WTC11 (cell line): ENCODE measurements at regions not wholly inside any gene's neighbourhood (a gene's known extent, or its start where the extent isn't known, plus 50 kb on each side); places are given as distances from the start of the nearest gene placed in this dataset.
"Not testable (repeated sequence)": the region's sequence is repeated elsewhere in the genome, so short reads cannot be mapped to it uniquely, and the experiment has no call there.

Experiments used
- ATAC-seq: fragments of 200-7000 bp; cut with Tn5 transposase; 2 replicates; pipeline ENCODE4 v1.10.0; 2021; ENCODE audit warnings: mild to moderate bottlenecking, moderate library complexity
- CTCF ChIA-PET: fragments of 300-600 bp; sonication (Branson Sonifier 250); formaldehyde crosslinking; loops from one replicate; lab custom pipeline; 2021; ENCODE audit warnings: antibody characterized with exemption; lab: Charles Lee
- POLR2A ChIA-PET: fragments of 350-600 bp; sonication (Branson Sonifier 250); formaldehyde crosslinking; loops from one replicate; lab custom pipeline; 2021; ENCODE audit warnings: antibody characterized with exemption; lab: Charles Lee
- DNase-seq: peaks from one replicate; pipeline ENCODE4 v3.0.0; 2021; ENCODE audit warnings: low spot score
- H3K27ac Mint-ChIP-seq: 2 replicates; pipeline ENCODE4 v1.8.0; 2021; ENCODE audit warnings: mixed read lengths
- H3K27me3 Mint-ChIP-seq: 2 replicates; pipeline ENCODE4 v1.8.0; 2021; ENCODE audit warnings: low read depth, mild to moderate bottlenecking, moderate library complexity, mixed read lengths
- H3K36me3 Mint-ChIP-seq: 2 replicates; pipeline ENCODE4 v1.8.0; 2021; ENCODE audit warnings: mixed read lengths
- H3K4me1 Mint-ChIP-seq: 2 replicates; pipeline ENCODE4 v1.8.0; 2022; ENCODE audit warnings: mixed read lengths
- H3K4me3 Mint-ChIP-seq: 2 replicates; pipeline ENCODE4 v1.8.0; 2021; ENCODE audit warnings: mild to moderate bottlenecking, moderate library complexity, mixed read lengths
- H3K9me3 Mint-ChIP-seq: 2 replicates; pipeline ENCODE4 v1.8.0; 2021; ENCODE audit warnings: mixed read lengths
- ELF4 ChIP-seq: sonication (generic); formaldehyde crosslinking; IDR thresholded peaks from 2 replicates; pipeline ENCODE4 v1.8.1; 2022; ENCODE audit warnings: low read depth, mild to moderate bottlenecking, moderate library complexity, missing genetic modification reagents
- MXD4 ChIP-seq: fragments of 250-450 bp; sonication (Bioruptor Pico); IDR thresholded peaks from 2 replicates; pipeline ENCODE4 v1.8.0; 2021; ENCODE audit warnings: mild to moderate bottlenecking, moderate library complexity, borderline replicate concordance
- MYBL2 ChIP-seq: sonication (generic); formaldehyde crosslinking; IDR thresholded peaks from 2 replicates; pipeline ENCODE4 v1.8.1; 2023; ENCODE audit warnings: mild to moderate bottlenecking, moderate library complexity, missing genetic modification reagents
- NFATC4 ChIP-seq: fragments of 250-450 bp; sonication (Bioruptor Pico); IDR thresholded peaks from 2 replicates; pipeline ENCODE4 v1.9.0; 2021; ENCODE audit warnings: mild to moderate bottlenecking
- NR2C2 ChIP-seq: sonication (generic); formaldehyde crosslinking; IDR thresholded peaks from 2 replicates; pipeline ENCODE4 v1.8.0; 2022; ENCODE audit warnings: mild to moderate bottlenecking, missing genetic modification reagents
- PRRX2 ChIP-seq: fragments of 250-450 bp; sonication (Bioruptor Pico); IDR thresholded peaks from 2 replicates; pipeline ENCODE4 v1.8.0; 2021; ENCODE audit warnings: mild to moderate bottlenecking
- RORB ChIP-seq: fragments of 250-450 bp; sonication (Bioruptor Pico); IDR thresholded peaks from 2 replicates; pipeline ENCODE4 v1.9.0; 2021; ENCODE audit warnings: mild to moderate bottlenecking
- TP53 ChIP-seq: sonication (generic); formaldehyde crosslinking; IDR thresholded peaks from 2 replicates; pipeline ENCODE4 v1.8.1; 2023; ENCODE audit warnings: mild to moderate bottlenecking, missing genetic modification reagents
- ZNF219 ChIP-seq: sonication (generic); formaldehyde crosslinking; IDR thresholded peaks from 2 replicates; pipeline ENCODE4 v1.8.0; 2023; ENCODE audit warnings: missing genetic modification reagents, mild to moderate bottlenecking, borderline replicate concordance
- ZNF232 ChIP-seq: sonication (generic); formaldehyde crosslinking; IDR thresholded peaks from 2 replicates; pipeline ENCODE4 v1.8.0; 2022; ENCODE audit warnings: mild to moderate bottlenecking, missing genetic modification reagents
- ZNF396 ChIP-seq: fragments of 250-450 bp; sonication (Bioruptor Pico); IDR thresholded peaks from 2 replicates; pipeline ENCODE4 v1.8.0; 2021; ENCODE audit warnings: mild to moderate bottlenecking, moderate library complexity, borderline replicate concordance
- TF ChIP-seq, protein P1 (sequence below): sonication (generic); formaldehyde crosslinking; IDR thresholded peaks from 2 replicates; pipeline ENCODE4 v1.8.0; 2022; ENCODE audit warnings: mild to moderate bottlenecking, missing genetic modification reagents
- TF ChIP-seq, protein P2 (sequence below): sonication (generic); formaldehyde crosslinking; IDR thresholded peaks from 2 replicates; pipeline ENCODE4 v1.8.1; 2023; ENCODE audit warnings: mild to moderate bottlenecking, missing genetic modification reagents
- TF ChIP-seq, protein P3 (sequence below): sonication (generic); formaldehyde crosslinking; IDR thresholded peaks from 2 replicates; pipeline ENCODE4 v1.8.0; 2022; ENCODE audit warnings: mild to moderate bottlenecking, missing genetic modification reagents
- TF ChIP-seq, protein P4 (sequence below): sonication (generic); formaldehyde crosslinking; IDR thresholded peaks from 2 replicates; pipeline ENCODE4 v1.8.0; 2023; ENCODE audit warnings: missing genetic modification reagents
- TF ChIP-seq, protein P5 (sequence below): sonication (generic); formaldehyde crosslinking; IDR thresholded peaks from 2 replicates; pipeline ENCODE4 v1.8.1; 2022; ENCODE audit warnings: low read depth, mild to moderate bottlenecking, moderate library complexity, missing genetic modification reagents, borderline replicate concordance
- TF ChIP-seq, protein P6 (sequence below): sonication (generic); formaldehyde crosslinking; conservative IDR thresholded peaks from 2 replicates; pipeline ENCODE4 v1.8.1; 2022; ENCODE audit warnings: mild to moderate bottlenecking, missing genetic modification reagents

DNA sequence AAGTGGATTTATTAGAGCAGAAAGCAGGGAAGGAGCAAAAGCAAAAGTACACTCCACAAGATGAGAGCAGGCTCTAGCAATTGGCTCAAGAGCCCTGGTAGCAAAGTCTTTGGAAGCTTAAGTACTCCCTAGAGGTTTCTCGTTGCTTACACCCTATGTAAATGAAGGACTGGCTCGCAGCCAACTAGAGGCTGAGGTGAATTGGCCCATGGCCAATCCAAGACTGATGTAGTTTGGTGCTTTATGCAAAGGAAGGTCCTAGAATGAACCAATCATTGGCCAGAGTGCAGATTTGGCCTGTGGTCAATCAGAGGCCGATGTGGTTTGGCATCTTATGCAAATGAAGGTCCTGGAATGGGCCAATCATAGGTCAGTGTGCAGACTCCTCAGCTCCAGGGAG, 191.3 kb upstream of the ARID1B start:
- Mint-ChIP-seq H3K27me3 (no peaks in the 10 kb centered on the region), H3K9me3 (peaks cover 23% of the 10 kb centered on the region), H3K36me3 (no peaks in the 10 kb centered on the region), H3K27ac (no peak overlapping the region), H3K4me1 (peaks cover 18% of the 10 kb centered on the region; the same call in 1 of the 2 replicates), H3K4me3 (no peak overlapping the region)
- ATAC-seq (no peak), DNase-seq (no peak)
- ChIA-PET CTCF (no interaction called here), POLR2A (no interaction called here)
- TF ChIP-seq, protein P1, sequence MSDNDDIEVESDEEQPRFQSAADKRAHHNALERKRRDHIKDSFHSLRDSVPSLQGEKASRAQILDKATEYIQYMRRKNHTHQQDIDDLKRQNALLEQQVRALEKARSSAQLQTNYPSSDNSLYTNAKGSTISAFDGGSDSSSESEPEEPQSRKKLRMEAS (CRISPR knock-in tag), result no peak
- TF ChIP-seq RORB (CRISPR knock-in tag) (no peak), ZNF232 (CRISPR knock-in tag) (no peak), MYBL2 (no peak), PRRX2 (no peak), ZNF219 (CRISPR knock-in tag) (no peak), ELF4 (CRISPR knock-in tag) (no peak), ZNF396 (CRISPR knock-in tag) (no peak), MXD4 (CRISPR knock-in tag) (no peak), NR2C2 (no peak)
- TF ChIP-seq, protein P2, sequence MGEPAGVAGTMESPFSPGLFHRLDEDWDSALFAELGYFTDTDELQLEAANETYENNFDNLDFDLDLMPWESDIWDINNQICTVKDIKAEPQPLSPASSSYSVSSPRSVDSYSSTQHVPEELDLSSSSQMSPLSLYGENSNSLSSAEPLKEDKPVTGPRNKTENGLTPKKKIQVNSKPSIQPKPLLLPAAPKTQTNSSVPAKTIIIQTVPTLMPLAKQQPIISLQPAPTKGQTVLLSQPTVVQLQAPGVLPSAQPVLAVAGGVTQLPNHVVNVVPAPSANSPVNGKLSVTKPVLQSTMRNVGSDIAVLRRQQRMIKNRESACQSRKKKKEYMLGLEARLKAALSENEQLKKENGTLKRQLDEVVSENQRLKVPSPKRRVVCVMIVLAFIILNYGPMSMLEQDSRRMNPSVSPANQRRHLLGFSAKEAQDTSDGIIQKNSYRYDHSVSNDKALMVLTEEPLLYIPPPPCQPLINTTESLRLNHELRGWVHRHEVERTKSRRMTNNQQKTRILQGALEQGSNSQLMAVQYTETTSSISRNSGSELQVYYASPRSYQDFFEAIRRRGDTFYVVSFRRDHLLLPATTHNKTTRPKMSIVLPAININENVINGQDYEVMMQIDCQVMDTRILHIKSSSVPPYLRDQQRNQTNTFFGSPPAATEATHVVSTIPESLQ (CRISPR knock-in tag), result no peak
- TF ChIP-seq, protein P3, sequence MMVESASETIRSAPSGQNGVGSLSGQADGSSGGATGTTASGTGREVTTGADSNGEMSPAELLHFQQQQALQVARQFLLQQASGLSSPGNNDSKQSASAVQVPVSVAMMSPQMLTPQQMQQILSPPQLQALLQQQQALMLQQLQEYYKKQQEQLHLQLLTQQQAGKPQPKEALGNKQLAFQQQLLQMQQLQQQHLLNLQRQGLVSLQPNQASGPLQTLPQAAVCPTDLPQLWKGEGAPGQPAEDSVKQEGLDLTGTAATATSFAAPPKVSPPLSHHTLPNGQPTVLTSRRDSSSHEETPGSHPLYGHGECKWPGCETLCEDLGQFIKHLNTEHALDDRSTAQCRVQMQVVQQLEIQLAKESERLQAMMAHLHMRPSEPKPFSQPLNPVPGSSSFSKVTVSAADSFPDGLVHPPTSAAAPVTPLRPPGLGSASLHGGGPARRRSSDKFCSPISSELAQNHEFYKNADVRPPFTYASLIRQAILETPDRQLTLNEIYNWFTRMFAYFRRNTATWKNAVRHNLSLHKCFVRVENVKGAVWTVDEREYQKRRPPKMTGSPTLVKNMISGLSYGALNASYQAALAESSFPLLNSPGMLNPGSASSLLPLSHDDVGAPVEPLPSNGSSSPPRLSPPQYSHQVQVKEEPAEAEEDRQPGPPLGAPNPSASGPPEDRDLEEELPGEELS, result no peak
- TF ChIP-seq, protein P4, sequence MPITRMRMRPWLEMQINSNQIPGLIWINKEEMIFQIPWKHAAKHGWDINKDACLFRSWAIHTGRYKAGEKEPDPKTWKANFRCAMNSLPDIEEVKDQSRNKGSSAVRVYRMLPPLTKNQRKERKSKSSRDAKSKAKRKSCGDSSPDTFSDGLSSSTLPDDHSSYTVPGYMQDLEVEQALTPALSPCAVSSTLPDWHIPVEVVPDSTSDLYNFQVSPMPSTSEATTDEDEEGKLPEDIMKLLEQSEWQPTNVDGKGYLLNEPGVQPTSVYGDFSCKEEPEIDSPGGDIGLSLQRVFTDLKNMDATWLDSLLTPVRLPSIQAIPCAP (CRISPR knock-in tag), result no peak
- TF ChIP-seq, protein P5, sequence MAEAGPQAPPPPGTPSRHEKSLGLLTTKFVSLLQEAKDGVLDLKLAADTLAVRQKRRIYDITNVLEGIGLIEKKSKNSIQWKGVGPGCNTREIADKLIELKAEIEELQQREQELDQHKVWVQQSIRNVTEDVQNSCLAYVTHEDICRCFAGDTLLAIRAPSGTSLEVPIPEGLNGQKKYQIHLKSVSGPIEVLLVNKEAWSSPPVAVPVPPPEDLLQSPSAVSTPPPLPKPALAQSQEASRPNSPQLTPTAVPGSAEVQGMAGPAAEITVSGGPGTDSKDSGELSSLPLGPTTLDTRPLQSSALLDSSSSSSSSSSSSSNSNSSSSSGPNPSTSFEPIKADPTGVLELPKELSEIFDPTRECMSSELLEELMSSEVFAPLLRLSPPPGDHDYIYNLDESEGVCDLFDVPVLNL (CRISPR knock-in tag), result no peak
- TF ChIP-seq, protein P6, sequence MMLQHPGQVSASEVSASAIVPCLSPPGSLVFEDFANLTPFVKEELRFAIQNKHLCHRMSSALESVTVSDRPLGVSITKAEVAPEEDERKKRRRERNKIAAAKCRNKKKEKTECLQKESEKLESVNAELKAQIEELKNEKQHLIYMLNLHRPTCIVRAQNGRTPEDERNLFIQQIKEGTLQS, result no peak

DNA sequence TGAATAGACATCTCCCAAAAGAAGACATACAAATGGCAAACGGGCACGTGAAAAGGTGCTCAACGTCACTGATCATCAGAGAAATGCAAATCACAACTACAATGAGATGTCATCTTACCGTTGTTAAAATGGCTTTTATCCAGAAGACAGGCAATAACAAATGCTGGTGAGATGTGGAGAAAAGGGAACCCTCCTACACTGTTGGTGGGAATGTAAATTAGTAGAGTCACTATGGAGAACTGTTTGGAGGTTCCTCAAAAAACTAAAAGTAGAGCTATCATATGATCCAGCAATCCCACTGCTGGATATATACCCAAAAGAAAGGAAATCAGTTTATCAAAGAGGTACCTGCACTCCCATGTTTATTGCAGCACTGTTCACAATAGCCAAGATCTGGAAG, 193.1 kb upstream of the ARID1B start:
- H3K4me3 Mint-ChIP-seq, H3K27me3 Mint-ChIP-seq, CTCF ChIA-PET, H3K27ac Mint-ChIP-seq, POLR2A ChIA-PET, H3K36me3 Mint-ChIP-seq, ATAC-seq, DNase-seq: not testable (repeated sequence)
- peaks cover 37% of the 10 kb centered on the region for H3K9me3 Mint-ChIP-seq
- peaks cover 11% of the 10 kb centered on the region; the same call in 1 of the 2 replicates for H3K4me1 Mint-ChIP-seq

DNA sequence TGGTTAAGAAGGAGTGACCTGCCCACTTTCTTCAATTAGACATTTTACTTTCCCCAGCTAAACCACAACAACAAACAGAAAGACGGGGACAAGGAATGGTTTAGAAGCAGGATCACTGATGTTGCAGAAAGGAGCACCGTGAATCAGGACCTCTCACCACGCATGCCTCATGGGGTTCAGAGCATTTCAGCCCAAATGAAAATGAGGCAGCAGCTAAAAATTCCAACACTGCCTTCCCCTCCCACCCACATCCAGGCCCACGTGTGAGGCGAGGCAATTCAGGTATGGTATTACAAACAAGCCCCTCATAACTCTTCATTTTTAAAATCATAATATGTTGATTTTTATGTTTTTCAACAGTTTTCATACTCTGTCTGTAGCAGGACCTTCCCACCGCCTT, 194.1 kb upstream of the ARID1B start:
- TF ChIP-seq ZNF232 (CRISPR knock-in tag) (no peak), NFATC4 (CRISPR knock-in tag) (no peak), TP53 (no peak)
- peaks cover 7% of the 10 kb centered on the region for H3K36me3 Mint-ChIP-seq
- peaks cover 11% of the 10 kb centered on the region; the same call in 1 of the 2 replicates for H3K4me1 Mint-ChIP-seq
- POLR2A ChIA-PET, result no interaction called here
- no peak overlapping the region for H3K27ac Mint-ChIP-seq
- no peak for ATAC-seq
- DNase-seq, result no peak
- no peak overlapping the region for H3K4me3 Mint-ChIP-seq
- no peaks in the 10 kb centered on the region for H3K27me3 Mint-ChIP-seq
- CTCF ChIA-PET, result interaction anchor here (1.4 kb wide), 1 partner anchor 36 kb away, joined by 6 read pairs; no protein-coding TSS in a partner anchor
- H3K9me3 Mint-ChIP-seq, result peaks cover 43% of the 10 kb centered on the region
